ENCODE measurements at regions not wholly inside any gene's neighbourhood (a gene's known extent, or its start where the extent isn't known, plus 50 kb on each side); places are given as distances from the start of the nearest gene placed in this dataset.

DNA sequence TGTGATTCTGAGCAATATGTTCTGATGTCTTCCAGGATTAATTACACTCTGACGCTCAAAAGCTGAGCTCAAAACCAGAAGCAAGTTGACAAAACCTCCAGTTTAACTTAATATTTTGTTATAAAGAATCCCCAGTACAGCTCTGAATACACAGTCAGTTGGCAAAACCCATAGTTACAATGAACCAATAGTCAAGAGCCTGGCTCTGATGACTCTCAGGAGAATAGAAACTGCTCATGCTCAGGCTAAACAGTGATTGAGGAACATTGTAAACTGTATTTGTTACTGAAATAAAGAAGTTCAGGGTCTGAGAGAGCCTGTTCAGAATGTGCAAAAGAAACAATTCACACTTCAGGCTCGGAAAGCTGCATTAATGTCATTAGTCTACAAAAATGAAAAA, 1565.9 kb downstream of the SUCLG1 start:
- no peak for TF ChIP-seq CREB1 (IDR thresholded peaks at IDR 0.05; ENCODE audit: low read depth)
- TF ChIP-seq, protein P1, sequence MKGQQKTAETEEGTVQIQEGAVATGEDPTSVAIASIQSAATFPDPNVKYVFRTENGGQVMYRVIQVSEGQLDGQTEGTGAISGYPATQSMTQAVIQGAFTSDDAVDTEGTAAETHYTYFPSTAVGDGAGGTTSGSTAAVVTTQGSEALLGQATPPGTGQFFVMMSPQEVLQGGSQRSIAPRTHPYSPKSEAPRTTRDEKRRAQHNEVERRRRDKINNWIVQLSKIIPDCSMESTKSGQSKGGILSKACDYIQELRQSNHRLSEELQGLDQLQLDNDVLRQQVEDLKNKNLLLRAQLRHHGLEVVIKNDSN (IDR thresholded peaks at IDR 0.05), result no peak
- TF ChIP-seq RAD21 (IDR thresholded peaks at IDR 0.05; ENCODE audit: low read depth), result no peak
- TF ChIP-seq FOXM1 (IDR thresholded peaks at IDR 0.05; ENCODE audit: borderline replicate concordance, low read depth), result no peak
- no peak for TF ChIP-seq TAF1 (IDR thresholded peaks at IDR 0.05; ENCODE audit: low read depth)
- TF ChIP-seq, protein P2, sequence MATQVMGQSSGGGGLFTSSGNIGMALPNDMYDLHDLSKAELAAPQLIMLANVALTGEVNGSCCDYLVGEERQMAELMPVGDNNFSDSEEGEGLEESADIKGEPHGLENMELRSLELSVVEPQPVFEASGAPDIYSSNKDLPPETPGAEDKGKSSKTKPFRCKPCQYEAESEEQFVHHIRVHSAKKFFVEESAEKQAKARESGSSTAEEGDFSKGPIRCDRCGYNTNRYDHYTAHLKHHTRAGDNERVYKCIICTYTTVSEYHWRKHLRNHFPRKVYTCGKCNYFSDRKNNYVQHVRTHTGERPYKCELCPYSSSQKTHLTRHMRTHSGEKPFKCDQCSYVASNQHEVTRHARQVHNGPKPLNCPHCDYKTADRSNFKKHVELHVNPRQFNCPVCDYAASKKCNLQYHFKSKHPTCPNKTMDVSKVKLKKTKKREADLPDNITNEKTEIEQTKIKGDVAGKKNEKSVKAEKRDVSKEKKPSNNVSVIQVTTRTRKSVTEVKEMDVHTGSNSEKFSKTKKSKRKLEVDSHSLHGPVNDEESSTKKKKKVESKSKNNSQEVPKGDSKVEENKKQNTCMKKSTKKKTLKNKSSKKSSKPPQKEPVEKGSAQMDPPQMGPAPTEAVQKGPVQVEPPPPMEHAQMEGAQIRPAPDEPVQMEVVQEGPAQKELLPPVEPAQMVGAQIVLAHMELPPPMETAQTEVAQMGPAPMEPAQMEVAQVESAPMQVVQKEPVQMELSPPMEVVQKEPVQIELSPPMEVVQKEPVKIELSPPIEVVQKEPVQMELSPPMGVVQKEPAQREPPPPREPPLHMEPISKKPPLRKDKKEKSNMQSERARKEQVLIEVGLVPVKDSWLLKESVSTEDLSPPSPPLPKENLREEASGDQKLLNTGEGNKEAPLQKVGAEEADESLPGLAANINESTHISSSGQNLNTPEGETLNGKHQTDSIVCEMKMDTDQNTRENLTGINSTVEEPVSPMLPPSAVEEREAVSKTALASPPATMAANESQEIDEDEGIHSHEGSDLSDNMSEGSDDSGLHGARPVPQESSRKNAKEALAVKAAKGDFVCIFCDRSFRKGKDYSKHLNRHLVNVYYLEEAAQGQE (IDR thresholded peaks at IDR 0.05; ENCODE audit: low read depth), result no peak
- no peak for TF ChIP-seq TEAD4 (IDR thresholded peaks at IDR 0.05)
- TF ChIP-seq TCF12 (IDR thresholded peaks at IDR 0.05; ENCODE audit: low read depth), result no peak
- TF ChIP-seq, protein P3, sequence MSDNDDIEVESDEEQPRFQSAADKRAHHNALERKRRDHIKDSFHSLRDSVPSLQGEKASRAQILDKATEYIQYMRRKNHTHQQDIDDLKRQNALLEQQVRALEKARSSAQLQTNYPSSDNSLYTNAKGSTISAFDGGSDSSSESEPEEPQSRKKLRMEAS (IDR thresholded peaks at IDR 0.05), result no peak
- TF ChIP-seq CEBPB (IDR thresholded peaks at IDR 0.05), result no peak
- TF ChIP-seq EGR1 (IDR thresholded peaks at IDR 0.05), result no peak
- no peak for TF ChIP-seq EP300 (IDR thresholded peaks at IDR 0.05; ENCODE audit: borderline replicate concordance)
- no peak for TF ChIP-seq NFIC (IDR thresholded peaks at IDR 0.05)

DNA sequence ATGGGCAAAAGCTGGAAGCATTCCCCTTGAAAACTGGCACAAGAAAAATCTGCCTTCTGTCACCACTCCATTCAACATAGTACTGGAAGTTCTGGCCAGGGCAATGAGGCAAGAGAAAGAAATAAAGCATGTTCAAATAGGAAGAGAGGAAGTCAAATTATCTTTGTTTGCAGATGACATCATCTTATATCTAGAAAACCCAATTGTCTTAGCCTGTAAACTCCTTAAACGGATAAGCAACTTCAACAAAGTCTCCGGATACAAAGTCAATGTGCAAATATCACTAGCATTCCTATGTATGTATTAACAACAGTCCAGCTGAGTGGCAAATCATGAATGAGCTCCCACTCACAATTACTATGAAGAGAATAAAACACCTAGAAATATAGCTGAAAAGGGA, 1579.3 kb downstream of the SUCLG1 start:
- TF ChIP-seq, protein P1 (IDR thresholded peaks at IDR 0.05), result no peak
- TF ChIP-seq NFIC (IDR thresholded peaks at IDR 0.05), result no peak
- TF ChIP-seq, protein P3 (IDR thresholded peaks at IDR 0.05), result no peak

DNA sequence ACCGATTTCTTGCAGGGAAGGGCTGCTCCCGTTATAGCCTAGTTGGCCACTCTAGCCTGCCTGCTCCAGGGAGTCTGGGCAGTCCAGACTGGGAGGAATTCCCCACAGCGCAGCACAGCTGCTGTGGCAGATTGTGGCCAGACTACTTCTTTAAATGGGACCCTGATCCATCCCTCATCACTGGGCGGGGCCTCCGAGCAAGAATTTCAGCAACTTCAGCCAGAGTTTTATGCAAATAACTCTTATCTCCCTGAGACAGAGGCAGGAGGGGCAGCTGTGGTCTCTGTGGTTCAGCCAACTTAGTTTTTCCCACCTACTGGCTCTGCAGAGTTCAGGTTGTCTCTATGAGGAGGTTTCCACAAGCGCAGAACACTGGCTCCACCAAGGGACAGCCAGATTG, 1583.2 kb downstream of the SUCLG1 start:
- TF ChIP-seq EP300 (IDR thresholded peaks at IDR 0.05; ENCODE audit: borderline replicate concordance) (no peak), YY1 (IDR thresholded peaks at IDR 0.05; ENCODE audit: low read depth) (no peak), CREB1 (IDR thresholded peaks at IDR 0.05; ENCODE audit: low read depth) (no peak), ZBTB7A (IDR thresholded peaks at IDR 0.05; ENCODE audit: low read depth) (no peak), TEAD4 (IDR thresholded peaks at IDR 0.05) (no peak), EGR1 (IDR thresholded peaks at IDR 0.05) (no peak), NFIC (IDR thresholded peaks at IDR 0.05) (no peak), TCF12 (IDR thresholded peaks at IDR 0.05; ENCODE audit: low read depth) (no peak), RAD21 (IDR thresholded peaks at IDR 0.05; ENCODE audit: low read depth) (no peak), CEBPB (IDR thresholded peaks at IDR 0.05) (no peak), FOXM1 (IDR thresholded peaks at IDR 0.05; ENCODE audit: borderline replicate concordance, low read depth) (no peak), TAF1 (IDR thresholded peaks at IDR 0.05; ENCODE audit: low read depth) (no peak)
- TF ChIP-seq, protein P2 (IDR thresholded peaks at IDR 0.05; ENCODE audit: low read depth), result no peak
- TF ChIP-seq, protein P3 (IDR thresholded peaks at IDR 0.05), result no peak
- TF ChIP-seq, protein P1 (IDR thresholded peaks at IDR 0.05), result no peak

DNA sequence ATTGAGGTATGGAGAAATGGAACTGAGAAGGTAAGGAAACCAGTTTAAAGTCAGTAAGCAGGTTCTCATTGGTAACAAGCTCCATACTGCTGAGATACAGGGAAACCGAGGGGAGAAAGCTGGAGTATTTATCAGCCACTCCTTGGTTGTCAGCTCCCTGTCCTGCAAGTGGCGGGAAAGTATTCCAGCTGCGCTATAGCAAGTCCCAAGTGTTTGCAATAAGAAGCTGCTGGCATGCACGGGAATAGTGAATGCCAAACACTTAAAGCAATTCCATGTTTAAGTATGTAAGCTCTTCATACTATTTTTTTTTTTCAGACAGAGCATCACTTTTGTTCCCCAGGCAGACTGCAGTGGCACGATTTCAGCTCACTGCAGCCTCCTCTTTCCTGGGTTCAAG, 1601.1 kb downstream of the SUCLG1 start:
- TF ChIP-seq, protein P2 (IDR thresholded peaks at IDR 0.05; ENCODE audit: low read depth), result no peak
- TF ChIP-seq FOXM1 (IDR thresholded peaks at IDR 0.05; ENCODE audit: borderline replicate concordance, low read depth) (no peak), YY1 (IDR thresholded peaks at IDR 0.05; ENCODE audit: low read depth) (no peak), TEAD4 (IDR thresholded peaks at IDR 0.05) (no peak), CREB1 (IDR thresholded peaks at IDR 0.05; ENCODE audit: low read depth) (no peak), ZBTB7A (IDR thresholded peaks at IDR 0.05; ENCODE audit: low read depth) (no peak), EGR1 (IDR thresholded peaks at IDR 0.05) (no peak), EP300 (IDR thresholded peaks at IDR 0.05; ENCODE audit: borderline replicate concordance) (no peak), RAD21 (IDR thresholded peaks at IDR 0.05; ENCODE audit: low read depth) (no peak), TCF12 (IDR thresholded peaks at IDR 0.05; ENCODE audit: low read depth) (no peak), TAF1 (IDR thresholded peaks at IDR 0.05; ENCODE audit: low read depth) (no peak), CEBPB (IDR thresholded peaks at IDR 0.05) (no peak)
- TF ChIP-seq, protein P1 (IDR thresholded peaks at IDR 0.05), result no peak
